ENCODE measurements at regions not wholly inside any gene's neighbourhood (a gene's known extent, or its start where the extent isn't known, plus 50 kb on each side); places are given as distances from the start of the nearest gene placed in this dataset.

DNA sequence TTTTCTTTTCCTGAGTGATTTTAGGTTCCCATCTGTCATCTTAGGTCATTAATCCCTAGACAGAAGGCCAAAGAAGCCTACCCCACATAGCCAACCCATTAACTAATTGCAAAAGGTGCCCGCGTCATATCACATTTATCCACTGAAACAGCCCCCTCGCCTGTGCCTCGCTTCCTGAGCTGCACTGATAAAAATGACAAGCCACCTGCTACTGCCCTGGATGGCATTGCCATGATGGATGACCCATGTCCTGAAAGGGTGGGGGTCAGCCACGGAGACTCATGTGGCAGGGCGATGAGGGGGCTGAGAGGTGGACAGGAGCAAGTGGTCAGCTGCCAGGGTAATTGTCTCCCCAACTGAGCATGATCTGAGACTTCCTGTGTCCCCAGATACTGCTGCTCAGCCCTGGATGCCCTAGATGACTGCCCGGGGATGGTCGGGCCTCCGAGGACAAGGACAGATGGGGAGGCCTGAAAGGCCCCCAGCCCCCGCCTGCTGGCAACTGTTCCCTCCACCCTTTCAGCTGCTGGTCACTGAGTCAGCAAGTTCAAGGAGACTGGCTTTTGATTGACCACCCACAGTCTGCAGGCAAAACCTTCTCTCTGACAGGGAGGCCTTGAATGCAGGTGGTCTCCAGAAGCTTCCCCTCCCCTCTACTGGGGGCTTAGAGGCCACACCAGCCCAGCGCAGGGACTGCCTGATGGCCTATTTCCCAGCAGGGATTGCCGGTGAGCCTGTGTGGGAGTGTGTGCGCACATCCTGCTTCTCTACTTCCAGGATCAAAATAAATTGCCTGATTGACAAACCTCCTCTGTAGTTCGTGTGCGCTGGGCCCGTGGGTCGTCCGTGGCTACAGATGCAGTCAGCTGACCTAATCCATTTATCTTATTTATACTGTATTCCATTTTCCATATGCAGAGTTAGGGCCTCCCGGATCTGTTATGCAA, 496.3 kb downstream of the BCOR start:
- H2BK120ac ChIP-seq (ENCODE audit: low read depth, low read length): no peak overlapping the region
- no peak overlapping the region for H3K23ac ChIP-seq (ENCODE audit: low read length)
- H3K56ac ChIP-seq (ENCODE audit: low read length): no peak overlapping the region
- H3K27ac ChIP-seq (ENCODE audit: low read depth, low read length): no peak overlapping the region
- H3K4me3 ChIP-seq (ENCODE audit: low read length): no peak overlapping the region
- no peaks in the 10 kb centered on the region for H3K36me3 ChIP-seq (ENCODE audit: control insufficient read depth, insufficient read depth, low read length)
- no peaks in the 10 kb centered on the region for H3K79me1 ChIP-seq (ENCODE audit: low read length)
- H3K4me2 ChIP-seq (ENCODE audit: low read length): no peak overlapping the region
- no CpG with 5 or more reads among the region's 19 CpGs for WGBS (ENCODE audit: extremely low coverage, insufficient coverage, low lambda C conversion rate)
- no peak overlapping the region for H2AK5ac ChIP-seq (ENCODE audit: low read length)
- H3K4ac ChIP-seq (ENCODE audit: low read depth, low read length): no peak overlapping the region
- H3K79me2 ChIP-seq (ENCODE audit: control insufficient read depth, insufficient read depth, low read length): no peaks in the 10 kb centered on the region
- H3K18ac ChIP-seq (ENCODE audit: low read length): no peak overlapping the region
- H4K5ac ChIP-seq (ENCODE audit: low read length): no peak overlapping the region
- no peaks in the 10 kb centered on the region for H3K27me3 ChIP-seq (ENCODE audit: insufficient read depth, low read length, poor library complexity)
- no peak for DNase-seq
- H2BK15ac ChIP-seq (replicated peaks; ENCODE audit: low read depth): no peak overlapping the region
- H4K8ac ChIP-seq (ENCODE audit: low read depth, low read length): no peak overlapping the region
- H3K4me1 ChIP-seq (ENCODE audit: control insufficient read depth, low read depth, low read length): no peaks in the 10 kb centered on the region
- no peak overlapping the region for H2BK5ac ChIP-seq (ENCODE audit: low read length)
- no peak overlapping the region for H3K9ac ChIP-seq (ENCODE audit: low read length)

- no peak overlapping the region for H2BK120ac ChIP-seq (ENCODE audit: low read depth, low read length)
- H3K56ac ChIP-seq (ENCODE audit: low read length): no peak overlapping the region
- H2BK5ac ChIP-seq (ENCODE audit: low read length): no peak overlapping the region
- no peak overlapping the region for H3K27ac ChIP-seq (ENCODE audit: low read depth, low read length)
- no peak overlapping the region for H3K9ac ChIP-seq (ENCODE audit: low read length)
- WGBS (ENCODE audit: extremely low coverage, insufficient coverage, low lambda C conversion rate): no CpG with 5 or more reads among the region's 4 CpGs
- no peaks in the 10 kb centered on the region for H3K79me2 ChIP-seq (ENCODE audit: control insufficient read depth, insufficient read depth, low read length)
- H3K79me1 ChIP-seq (ENCODE audit: low read length): no peaks in the 10 kb centered on the region
- no peak overlapping the region for H2AK5ac ChIP-seq (ENCODE audit: low read length)
- H2BK15ac ChIP-seq (replicated peaks; ENCODE audit: low read depth): no peak overlapping the region
- no peaks in the 10 kb centered on the region for H3K27me3 ChIP-seq (ENCODE audit: insufficient read depth, low read length, poor library complexity)
- no peaks in the 10 kb centered on the region for H3K36me3 ChIP-seq (ENCODE audit: control insufficient read depth, insufficient read depth, low read length)
- no peak overlapping the region for H4K8ac ChIP-seq (ENCODE audit: low read depth, low read length)
- peak; percentile 14 for DNase-seq
- H3K23ac ChIP-seq (ENCODE audit: low read length): no peak overlapping the region
- H4K5ac ChIP-seq (ENCODE audit: low read length): no peak overlapping the region
- no peak overlapping the region for H3K4me3 ChIP-seq (ENCODE audit: low read length)
- no peak overlapping the region for H3K4me2 ChIP-seq (ENCODE audit: low read length)
- H3K4me1 ChIP-seq (ENCODE audit: control insufficient read depth, low read depth, low read length): no peaks in the 10 kb centered on the region
- no peak overlapping the region for H3K4ac ChIP-seq (ENCODE audit: low read depth, low read length)
- no peak overlapping the region for H3K18ac ChIP-seq (ENCODE audit: low read length)
These were observed 495.6 kb downstream of the BCOR start for GRCh38 chrX:39602195-39602594.

DNA sequence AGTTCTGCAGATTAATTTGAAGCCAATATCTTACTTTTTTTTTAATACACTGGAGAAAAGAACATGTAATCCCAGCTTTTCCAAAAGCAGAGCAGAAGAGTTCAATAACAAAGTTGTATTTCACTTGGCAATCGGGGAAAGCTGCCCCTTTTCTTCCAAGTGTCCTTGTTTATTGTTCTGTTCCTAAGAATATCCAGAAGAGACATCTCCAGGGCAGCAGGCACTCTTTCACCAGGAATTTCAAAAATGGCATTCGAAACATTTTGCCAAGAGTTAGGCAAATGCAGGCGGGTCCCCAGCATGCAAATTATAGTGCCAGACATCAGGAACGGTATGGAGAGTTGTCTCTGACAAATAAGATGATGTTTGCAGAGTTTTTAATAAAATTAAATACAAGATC, 494.5 kb downstream of the BCOR start:
- H3K4me3 ChIP-seq (ENCODE audit: low read length): no peak overlapping the region
- H3K4me2 ChIP-seq (ENCODE audit: low read length): no peak overlapping the region
- no peak overlapping the region for H4K8ac ChIP-seq (ENCODE audit: low read depth, low read length)
- H3K18ac ChIP-seq (ENCODE audit: low read length): peak overlapping the region; percentile 68
- no peak overlapping the region for H2BK5ac ChIP-seq (ENCODE audit: low read length)
- H3K56ac ChIP-seq (ENCODE audit: low read length): no peak overlapping the region
- H2AK5ac ChIP-seq (ENCODE audit: low read length): no peak overlapping the region
- H3K27ac ChIP-seq (ENCODE audit: low read depth, low read length): no peak overlapping the region
- H3K23ac ChIP-seq (ENCODE audit: low read length): no peak overlapping the region
- DNase-seq: peak; percentile 49
- H3K79me2 ChIP-seq (ENCODE audit: control insufficient read depth, insufficient read depth, low read length): no peaks in the 10 kb centered on the region
- H3K36me3 ChIP-seq (ENCODE audit: control insufficient read depth, insufficient read depth, low read length): no peaks in the 10 kb centered on the region
- H2BK15ac ChIP-seq (replicated peaks; ENCODE audit: low read depth): no peak overlapping the region
- H3K4me1 ChIP-seq (ENCODE audit: control insufficient read depth, low read depth, low read length): no peaks in the 10 kb centered on the region
- WGBS (ENCODE audit: extremely low coverage, insufficient coverage, low lambda C conversion rate): no CpG with 5 or more reads among the region's 4 CpGs
- no peak overlapping the region for H4K5ac ChIP-seq (ENCODE audit: low read length)
- no peak overlapping the region for H2BK120ac ChIP-seq (ENCODE audit: low read depth, low read length)
- H3K4ac ChIP-seq (ENCODE audit: low read depth, low read length): no peak overlapping the region
- no peaks in the 10 kb centered on the region for H3K79me1 ChIP-seq (ENCODE audit: low read length)
- H3K9ac ChIP-seq (ENCODE audit: low read length): no peak overlapping the region
- H3K27me3 ChIP-seq (ENCODE audit: insufficient read depth, low read length, poor library complexity): no peaks in the 10 kb centered on the region

DNA sequence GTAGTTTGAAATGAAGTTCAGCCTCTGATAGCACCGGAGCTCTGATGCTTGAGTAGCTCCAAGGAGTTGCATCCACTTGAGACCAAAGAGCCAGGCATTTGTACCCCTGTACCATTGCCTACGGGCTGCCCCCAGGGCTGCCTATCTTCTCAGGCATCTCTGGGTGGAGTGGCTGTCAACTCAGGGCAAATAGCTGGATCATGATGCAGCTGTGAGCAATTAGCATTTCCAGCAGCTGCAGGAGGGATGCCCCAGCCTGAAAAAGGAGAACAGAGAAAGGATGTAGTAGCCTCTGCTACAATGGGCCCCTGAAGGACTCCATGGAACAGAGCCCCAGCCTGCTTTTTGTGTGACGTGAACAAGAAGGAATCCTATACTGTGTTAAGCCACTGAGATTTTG, 492.6 kb downstream of the BCOR start:
- Histone ChIP-seq H3K27me3 (ENCODE audit: insufficient read depth, low read length, poor library complexity) (no peaks in the 10 kb centered on the region), H3K27ac (ENCODE audit: low read depth, low read length) (no peak overlapping the region), H3K18ac (ENCODE audit: low read length) (no peak overlapping the region), H2AK5ac (ENCODE audit: low read length) (no peak overlapping the region), H2BK120ac (ENCODE audit: low read depth, low read length) (no peak overlapping the region), H3K4me1 (ENCODE audit: control insufficient read depth, low read depth, low read length) (no peaks in the 10 kb centered on the region), H4K8ac (ENCODE audit: low read depth, low read length) (no peak overlapping the region), H3K79me1 (ENCODE audit: low read length) (no peaks in the 10 kb centered on the region), H3K79me2 (ENCODE audit: control insufficient read depth, insufficient read depth, low read length) (no peaks in the 10 kb centered on the region), H3K36me3 (ENCODE audit: control insufficient read depth, insufficient read depth, low read length) (no peaks in the 10 kb centered on the region), H3K23ac (ENCODE audit: low read length) (no peak overlapping the region), H3K4me2 (ENCODE audit: low read length) (no peak overlapping the region), H3K9ac (ENCODE audit: low read length) (no peak overlapping the region), H4K5ac (ENCODE audit: low read length) (no peak overlapping the region), H3K56ac (ENCODE audit: low read length) (no peak overlapping the region), H2BK5ac (ENCODE audit: low read length) (no peak overlapping the region), H2BK15ac (replicated peaks; ENCODE audit: low read depth) (no peak overlapping the region), H3K4ac (ENCODE audit: low read depth, low read length) (no peak overlapping the region), H3K4me3 (ENCODE audit: low read length) (no peak overlapping the region)
- DNase-seq: peak; percentile 63
- no CpG with 5 or more reads among the region's 3 CpGs for WGBS (ENCODE audit: extremely low coverage, insufficient coverage, low lambda C conversion rate)

DNA sequence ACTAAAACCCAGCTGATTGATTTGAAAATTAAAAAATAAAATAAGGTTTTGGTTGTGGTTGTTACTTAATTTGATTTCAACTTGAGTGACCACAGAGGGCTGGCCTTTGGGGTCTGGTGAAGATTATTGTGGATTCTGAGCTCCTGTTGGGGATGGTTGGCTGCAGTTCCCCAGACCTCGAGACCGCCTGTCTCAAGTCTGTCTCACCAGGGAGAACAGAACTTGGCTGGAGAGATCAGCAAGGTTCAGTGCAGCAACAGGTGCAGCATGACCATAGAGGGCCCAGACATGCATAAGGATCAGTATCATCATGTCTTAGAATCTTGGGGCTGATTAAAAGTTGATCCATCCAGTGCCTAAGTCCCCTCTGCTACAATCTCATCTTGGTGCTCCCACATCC, 491.9 kb downstream of the BCOR start:
- H3K9ac ChIP-seq (ENCODE audit: low read length): no peak overlapping the region
- H3K4me2 ChIP-seq (ENCODE audit: low read length): no peak overlapping the region
- no peaks in the 10 kb centered on the region for H3K27me3 ChIP-seq (ENCODE audit: insufficient read depth, low read length, poor library complexity)
- H3K4ac ChIP-seq (ENCODE audit: low read depth, low read length): no peak overlapping the region
- no peak for DNase-seq
- no peak overlapping the region for H2BK120ac ChIP-seq (ENCODE audit: low read depth, low read length)
- no peak overlapping the region for H3K56ac ChIP-seq (ENCODE audit: low read length)
- no peaks in the 10 kb centered on the region for H3K4me1 ChIP-seq (ENCODE audit: control insufficient read depth, low read depth, low read length)
- H4K8ac ChIP-seq (ENCODE audit: low read depth, low read length): no peak overlapping the region
- H3K18ac ChIP-seq (ENCODE audit: low read length): no peak overlapping the region
- H2BK15ac ChIP-seq (replicated peaks; ENCODE audit: low read depth): no peak overlapping the region
- H3K36me3 ChIP-seq (ENCODE audit: control insufficient read depth, insufficient read depth, low read length): no peaks in the 10 kb centered on the region
- no peak overlapping the region for H4K5ac ChIP-seq (ENCODE audit: low read length)
- H2AK5ac ChIP-seq (ENCODE audit: low read length): no peak overlapping the region
- WGBS (ENCODE audit: extremely low coverage, insufficient coverage, low lambda C conversion rate): no CpG with 5 or more reads among the region's 2 CpGs
- no peak overlapping the region for H3K23ac ChIP-seq (ENCODE audit: low read length)
- H2BK5ac ChIP-seq (ENCODE audit: low read length): no peak overlapping the region
- H3K4me3 ChIP-seq (ENCODE audit: low read length): no peak overlapping the region
- H3K27ac ChIP-seq (ENCODE audit: low read depth, low read length): no peak overlapping the region
- no peaks in the 10 kb centered on the region for H3K79me2 ChIP-seq (ENCODE audit: control insufficient read depth, insufficient read depth, low read length)
- no peaks in the 10 kb centered on the region for H3K79me1 ChIP-seq (ENCODE audit: low read length)

GRCh38 chrX:39609941-39610340, 487.8 kb downstream of the BCOR start:
- Histone ChIP-seq H3K4ac (ENCODE audit: low read depth, low read length) (no peak overlapping the region), H3K27ac (ENCODE audit: low read depth, low read length) (no peak overlapping the region), H3K79me2 (ENCODE audit: control insufficient read depth, insufficient read depth, low read length) (no peaks in the 10 kb centered on the region), H2BK15ac (replicated peaks; ENCODE audit: low read depth) (no peak overlapping the region), H3K56ac (ENCODE audit: low read length) (no peak overlapping the region), H3K79me1 (ENCODE audit: low read length) (no peaks in the 10 kb centered on the region), H3K9ac (ENCODE audit: low read length) (no peak overlapping the region), H3K18ac (ENCODE audit: low read length) (no peak overlapping the region), H4K8ac (ENCODE audit: low read depth, low read length) (no peak overlapping the region), H3K23ac (ENCODE audit: low read length) (no peak overlapping the region), H4K5ac (ENCODE audit: low read length) (no peak overlapping the region), H3K4me1 (ENCODE audit: control insufficient read depth, low read depth, low read length) (no peaks in the 10 kb centered on the region), H2BK120ac (ENCODE audit: low read depth, low read length) (no peak overlapping the region), H3K36me3 (ENCODE audit: control insufficient read depth, insufficient read depth, low read length) (no peaks in the 10 kb centered on the region), H3K4me2 (ENCODE audit: low read length) (no peak overlapping the region), H3K27me3 (ENCODE audit: insufficient read depth, low read length, poor library complexity) (no peaks in the 10 kb centered on the region), H2AK5ac (ENCODE audit: low read length) (no peak overlapping the region), H2BK5ac (ENCODE audit: low read length) (no peak overlapping the region), H3K4me3 (ENCODE audit: low read length) (no peak overlapping the region)
- no peak for DNase-seq
- WGBS (ENCODE audit: extremely low coverage, insufficient coverage, low lambda C conversion rate): no CpG with 5 or more reads among the region's 9 CpGs
